ENCODE measurements at regions not wholly inside any gene's neighbourhood (a gene's known extent, or its start where the extent isn't known, plus 50 kb on each side); places are given as distances from the start of the nearest gene placed in this dataset.

DNA sequence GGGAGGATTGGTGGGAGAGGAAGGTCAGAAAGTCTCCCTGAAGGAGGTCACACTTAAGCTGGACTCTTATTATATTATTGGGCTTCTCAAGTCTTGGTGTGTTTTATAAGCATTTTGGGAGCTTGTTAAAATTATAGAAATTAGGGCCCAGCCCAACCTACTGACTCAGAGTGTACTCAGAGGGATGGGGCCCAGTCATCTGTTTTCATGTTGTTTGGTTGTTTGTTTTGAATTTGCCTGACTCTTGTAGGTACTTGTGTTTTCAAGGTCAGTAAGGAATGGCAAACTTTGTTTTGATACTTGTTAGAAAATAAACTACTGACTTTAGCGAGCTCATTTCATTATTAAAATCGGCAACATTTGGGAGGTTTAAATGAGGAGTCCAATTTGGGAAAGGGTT, 152.0 kb downstream of the INSIG2 start (continued):
- TF ChIP-seq, protein P1, sequence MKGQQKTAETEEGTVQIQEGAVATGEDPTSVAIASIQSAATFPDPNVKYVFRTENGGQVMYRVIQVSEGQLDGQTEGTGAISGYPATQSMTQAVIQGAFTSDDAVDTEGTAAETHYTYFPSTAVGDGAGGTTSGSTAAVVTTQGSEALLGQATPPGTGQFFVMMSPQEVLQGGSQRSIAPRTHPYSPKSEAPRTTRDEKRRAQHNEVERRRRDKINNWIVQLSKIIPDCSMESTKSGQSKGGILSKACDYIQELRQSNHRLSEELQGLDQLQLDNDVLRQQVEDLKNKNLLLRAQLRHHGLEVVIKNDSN (IDR thresholded peaks at IDR 0.05; ENCODE audit: borderline replicate concordance, low read depth), result no peak
- TF ChIP-seq, protein P2, sequence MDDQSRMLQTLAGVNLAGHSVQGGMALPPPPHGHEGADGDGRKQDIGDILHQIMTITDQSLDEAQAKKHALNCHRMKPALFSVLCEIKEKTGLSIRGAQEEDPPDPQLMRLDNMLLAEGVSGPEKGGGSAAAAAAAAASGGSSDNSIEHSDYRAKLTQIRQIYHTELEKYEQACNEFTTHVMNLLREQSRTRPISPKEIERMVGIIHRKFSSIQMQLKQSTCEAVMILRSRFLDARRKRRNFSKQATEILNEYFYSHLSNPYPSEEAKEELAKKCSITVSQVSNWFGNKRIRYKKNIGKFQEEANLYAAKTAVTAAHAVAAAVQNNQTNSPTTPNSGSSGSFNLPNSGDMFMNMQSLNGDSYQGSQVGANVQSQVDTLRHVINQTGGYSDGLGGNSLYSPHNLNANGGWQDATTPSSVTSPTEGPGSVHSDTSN (IDR thresholded peaks at IDR 0.05), result no peak

DNA sequence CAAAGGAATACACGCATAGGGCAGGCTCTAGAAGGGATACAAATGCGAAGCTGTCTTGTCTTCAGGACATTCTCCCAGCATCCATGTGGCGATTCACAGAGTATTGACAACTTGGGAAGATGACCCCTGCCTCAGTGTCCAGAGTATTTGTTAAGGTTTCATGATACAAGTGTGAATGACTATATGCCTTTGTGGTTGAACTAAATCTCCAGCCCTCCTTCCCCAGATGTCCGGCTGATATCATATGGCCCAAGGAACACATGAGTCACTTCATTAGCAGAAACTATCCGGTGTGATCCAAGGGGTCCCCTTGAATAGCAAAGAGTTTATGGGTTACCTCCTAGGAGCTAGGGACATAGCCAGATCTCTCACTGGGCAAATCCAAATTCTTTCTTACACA, 151.0 kb downstream of the INSIG2 start:
- Histone ChIP-seq H3K27ac (ENCODE audit: low read depth in 2 of 2, low read length in 1 of 2) (no peak overlapping the region), H4K20me1 (ENCODE audit: insufficient read depth) (no peaks in the 10 kb centered on the region), H3K27me3 (ENCODE audit: insufficient read depth) (peaks cover 10% of the 10 kb centered on the region; the same call in 1 of the 2 replicates), H3K9me3 (no peaks in the 10 kb centered on the region), H3K9me2 (no peaks in the 10 kb centered on the region), H3K9ac (no peak overlapping the region), H3K4me3 (ENCODE audit: low read depth in 2 of 2, low read length in 1 of 2) (no peak overlapping the region), H3K4me1 (ENCODE audit: control insufficient read depth in 1 of 2, insufficient read depth in 2 of 2, low read depth in 1 of 2, low read length in 1 of 2) (no peaks in the 10 kb centered on the region), H2AFZ (ENCODE audit: low read depth) (no peak overlapping the region), H3K4me2 (no peak overlapping the region), H3F3A (replicated peaks; ENCODE audit: insufficient read depth) (no peaks in the 10 kb centered on the region), H3K79me2 (ENCODE audit: insufficient read depth) (no peaks in the 10 kb centered on the region), H3K36me3 (replicated peaks in 1 of 2; ENCODE audit: control insufficient read depth in 1 of 2, insufficient read depth in 2 of 2, low read length in 1 of 2) (no peaks in the 10 kb centered on the region)
- CTCF ChIA-PET, result no interaction called here
- POLR2A ChIA-PET, result no interaction called here
- TF ChIP-seq ELF1 (IDR thresholded peaks at IDR 0.05) (no peak), JUND (IDR thresholded peaks at IDR 0.05) (no peak), RCOR1 (IDR thresholded peaks at IDR 0.05; ENCODE audit: low read length) (no peak), NFIC (IDR thresholded peaks at IDR 0.05; ENCODE audit: borderline replicate concordance) (no peak), MXI1 (IDR thresholded peaks at IDR 0.05; ENCODE audit: low read depth, low read length) (no peak), TEAD4 (IDR thresholded peaks at IDR 0.05; ENCODE audit: borderline replicate concordance, insufficient read depth) (no peak), EZH2phosphoT487 (IDR thresholded peaks at IDR 0.05; ENCODE audit: borderline replicate concordance, low read depth) (no peak), RXRA (IDR thresholded peaks at IDR 0.05; ENCODE audit: borderline replicate concordance, low read depth) (no peak), NRF1 (IDR thresholded peaks at IDR 0.05; ENCODE audit: low read depth, low read length) (no peak), POLR2AphosphoS5 (IDR thresholded peaks at IDR 0.05; ENCODE audit: low read depth, low read length) (no peak), TCF12 (IDR thresholded peaks at IDR 0.05) (no peak), YY1 (IDR thresholded peaks at IDR 0.05; ENCODE audit: low read depth) (no peak), EP300 (IDR thresholded peaks at IDR 0.05; ENCODE audit: borderline replicate concordance in 1 of 2, low read depth in 1 of 2, low read length in 1 of 2) (no peak)
- TF ChIP-seq, protein P2 (IDR thresholded peaks at IDR 0.05), result no peak
- TF ChIP-seq, protein P3, sequence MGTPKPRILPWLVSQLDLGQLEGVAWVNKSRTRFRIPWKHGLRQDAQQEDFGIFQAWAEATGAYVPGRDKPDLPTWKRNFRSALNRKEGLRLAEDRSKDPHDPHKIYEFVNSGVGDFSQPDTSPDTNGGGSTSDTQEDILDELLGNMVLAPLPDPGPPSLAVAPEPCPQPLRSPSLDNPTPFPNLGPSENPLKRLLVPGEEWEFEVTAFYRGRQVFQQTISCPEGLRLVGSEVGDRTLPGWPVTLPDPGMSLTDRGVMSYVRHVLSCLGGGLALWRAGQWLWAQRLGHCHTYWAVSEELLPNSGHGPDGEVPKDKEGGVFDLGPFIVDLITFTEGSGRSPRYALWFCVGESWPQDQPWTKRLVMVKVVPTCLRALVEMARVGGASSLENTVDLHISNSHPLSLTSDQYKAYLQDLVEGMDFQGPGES (IDR thresholded peaks at IDR 0.05; ENCODE audit: low read depth, low read length), result no peak
- TF ChIP-seq, protein P4, sequence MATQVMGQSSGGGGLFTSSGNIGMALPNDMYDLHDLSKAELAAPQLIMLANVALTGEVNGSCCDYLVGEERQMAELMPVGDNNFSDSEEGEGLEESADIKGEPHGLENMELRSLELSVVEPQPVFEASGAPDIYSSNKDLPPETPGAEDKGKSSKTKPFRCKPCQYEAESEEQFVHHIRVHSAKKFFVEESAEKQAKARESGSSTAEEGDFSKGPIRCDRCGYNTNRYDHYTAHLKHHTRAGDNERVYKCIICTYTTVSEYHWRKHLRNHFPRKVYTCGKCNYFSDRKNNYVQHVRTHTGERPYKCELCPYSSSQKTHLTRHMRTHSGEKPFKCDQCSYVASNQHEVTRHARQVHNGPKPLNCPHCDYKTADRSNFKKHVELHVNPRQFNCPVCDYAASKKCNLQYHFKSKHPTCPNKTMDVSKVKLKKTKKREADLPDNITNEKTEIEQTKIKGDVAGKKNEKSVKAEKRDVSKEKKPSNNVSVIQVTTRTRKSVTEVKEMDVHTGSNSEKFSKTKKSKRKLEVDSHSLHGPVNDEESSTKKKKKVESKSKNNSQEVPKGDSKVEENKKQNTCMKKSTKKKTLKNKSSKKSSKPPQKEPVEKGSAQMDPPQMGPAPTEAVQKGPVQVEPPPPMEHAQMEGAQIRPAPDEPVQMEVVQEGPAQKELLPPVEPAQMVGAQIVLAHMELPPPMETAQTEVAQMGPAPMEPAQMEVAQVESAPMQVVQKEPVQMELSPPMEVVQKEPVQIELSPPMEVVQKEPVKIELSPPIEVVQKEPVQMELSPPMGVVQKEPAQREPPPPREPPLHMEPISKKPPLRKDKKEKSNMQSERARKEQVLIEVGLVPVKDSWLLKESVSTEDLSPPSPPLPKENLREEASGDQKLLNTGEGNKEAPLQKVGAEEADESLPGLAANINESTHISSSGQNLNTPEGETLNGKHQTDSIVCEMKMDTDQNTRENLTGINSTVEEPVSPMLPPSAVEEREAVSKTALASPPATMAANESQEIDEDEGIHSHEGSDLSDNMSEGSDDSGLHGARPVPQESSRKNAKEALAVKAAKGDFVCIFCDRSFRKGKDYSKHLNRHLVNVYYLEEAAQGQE (IDR thresholded peaks at IDR 0.05; ENCODE audit: low read depth, low read length), result no peak
- TF ChIP-seq, protein P5, sequence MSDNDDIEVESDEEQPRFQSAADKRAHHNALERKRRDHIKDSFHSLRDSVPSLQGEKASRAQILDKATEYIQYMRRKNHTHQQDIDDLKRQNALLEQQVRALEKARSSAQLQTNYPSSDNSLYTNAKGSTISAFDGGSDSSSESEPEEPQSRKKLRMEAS (IDR thresholded peaks at IDR 0.05; ENCODE audit: low read depth), result no peak
- TF ChIP-seq, protein P1 (IDR thresholded peaks at IDR 0.05; ENCODE audit: borderline replicate concordance, low read depth), result no peak
- TF ChIP-seq, protein P6, sequence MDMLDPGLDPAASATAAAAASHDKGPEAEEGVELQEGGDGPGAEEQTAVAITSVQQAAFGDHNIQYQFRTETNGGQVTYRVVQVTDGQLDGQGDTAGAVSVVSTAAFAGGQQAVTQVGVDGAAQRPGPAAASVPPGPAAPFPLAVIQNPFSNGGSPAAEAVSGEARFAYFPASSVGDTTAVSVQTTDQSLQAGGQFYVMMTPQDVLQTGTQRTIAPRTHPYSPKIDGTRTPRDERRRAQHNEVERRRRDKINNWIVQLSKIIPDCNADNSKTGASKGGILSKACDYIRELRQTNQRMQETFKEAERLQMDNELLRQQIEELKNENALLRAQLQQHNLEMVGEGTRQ (IDR thresholded peaks at IDR 0.05; ENCODE audit: borderline replicate concordance, low read depth, low read length), result no peak
- WGBS (ENCODE audit: low lambda C conversion rate), result 2% methylated on average over 5 of the region's 5 CpGs
- DNase-seq, result no peak
